SJCRH30 (cell line): ENCODE measurements at regions not wholly inside any gene's neighbourhood (a gene's known extent, or its start where the extent isn't known, plus 50 kb on each side); places are given as distances from the start of the nearest gene placed in this dataset.
A peak's percentile ranks its signal among the peaks of the same experiment; 100 is the strongest.
"Not testable (repeated sequence)": the region's sequence is repeated elsewhere in the genome, so short reads cannot be mapped to it uniquely, and the experiment has no call there.

Experiments
- DNase-seq, 2 experiments: peaks; one replicate each; pipeline ENCODE4 v3.0.0-alpha.2; 2015 to 2020
- H3K27ac ChIP-seq: fragments of 250-450 bp; sonication (Bioruptor Pico); 2 replicates; pipeline ENCODE4 v1.5.1; 2020; ENCODE audit warnings: mild to moderate bottlenecking, moderate library complexity
- H3K27me3 ChIP-seq: fragments of 250-450 bp; sonication (Bioruptor Pico); 2 replicates; pipeline ENCODE4 v1.5.1; 2020; ENCODE audit warnings: mild to moderate bottlenecking, moderate library complexity
- H3K36me3 ChIP-seq: fragments of 250-450 bp; sonication (Bioruptor Pico); 2 replicates; pipeline ENCODE4 v1.5.1; 2020; ENCODE audit warnings: mild to moderate bottlenecking, moderate library complexity
- H3K4me1 ChIP-seq: fragments of 250-450 bp; sonication (Bioruptor Pico); 2 replicates; pipeline ENCODE4 v1.5.1; 2020; ENCODE audit warnings: mild to moderate bottlenecking, moderate library complexity
- H3K4me3 ChIP-seq: fragments of 250-450 bp; sonication (Bioruptor Pico); 2 replicates; pipeline ENCODE4 v1.5.1; 2020; ENCODE audit warnings: mild to moderate bottlenecking, moderate library complexity
- H3K9me3 ChIP-seq: fragments of 250-450 bp; sonication (Bioruptor Pico); replicated peaks from 2 replicates; pipeline ENCODE4 v1.5.1; 2020; ENCODE audit warnings: mild to moderate bottlenecking, moderate library complexity

DNA sequence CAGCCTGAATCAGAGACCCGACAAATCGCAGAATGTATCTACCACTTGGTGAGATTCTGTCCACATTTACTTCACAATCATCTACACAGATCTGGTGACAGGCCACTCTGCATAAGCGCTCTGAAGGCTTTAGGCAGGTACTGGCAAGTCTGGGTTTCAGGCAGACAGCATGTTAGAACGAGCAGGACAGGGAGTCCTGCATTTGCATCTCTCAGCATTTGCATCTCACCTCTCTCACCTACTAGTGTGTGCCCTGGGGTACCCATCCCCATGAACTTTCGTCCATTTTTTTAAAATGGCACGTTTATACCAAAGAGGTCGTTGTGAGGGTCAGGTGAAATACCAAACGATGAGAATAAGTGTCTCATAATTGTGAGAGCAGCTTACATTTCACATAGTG, 108.2 kb downstream of the SPATA31A1 start:
- not testable (repeated sequence) for H3K27ac ChIP-seq, DNase-seq
- H3K4me3 ChIP-seq = peak overlapping the region; percentile 57

DNA sequence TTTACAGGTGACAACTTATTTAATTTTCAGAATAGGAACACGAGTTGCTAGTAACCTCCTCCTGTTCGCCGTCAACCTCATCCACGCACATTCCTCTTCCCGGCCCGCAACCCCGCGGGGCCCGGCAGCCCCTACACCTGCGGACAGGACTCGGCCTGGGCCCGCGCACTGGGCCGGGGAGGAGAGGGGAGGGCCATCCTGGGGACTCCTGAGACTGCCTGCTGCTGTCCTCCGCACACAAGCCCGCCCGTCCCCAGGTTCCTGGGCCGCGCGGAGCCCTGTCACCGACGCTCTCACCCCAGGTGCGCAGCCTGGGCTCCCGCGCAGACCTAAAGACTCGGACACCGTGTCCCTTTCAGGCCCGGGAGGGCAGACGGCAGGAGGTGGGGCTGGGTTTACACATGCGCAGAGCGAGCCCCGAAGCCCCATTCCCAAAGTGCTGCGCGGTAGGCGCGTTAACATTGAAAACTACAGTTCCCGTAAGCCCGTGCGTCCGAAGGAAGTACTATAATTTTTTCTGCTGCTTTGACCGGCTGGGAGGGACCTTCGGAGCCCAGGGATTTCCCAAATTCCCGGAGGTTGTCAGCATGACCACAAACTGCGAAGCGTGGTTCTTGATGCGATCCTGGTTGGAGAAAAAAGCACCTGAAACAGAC, 108.8 kb downstream of the SPATA31A1 start:
- H3K9me3 ChIP-seq, H3K27me3 ChIP-seq, H3K27ac ChIP-seq, H3K4me1 ChIP-seq, H3K36me3 ChIP-seq: not testable (repeated sequence)
- DNase-seq = peak; percentile 81 to 86
- H3K4me3 ChIP-seq = peak overlapping the region; percentile 57

More for the DNA sequence above, 108.2 kb downstream of the SPATA31A1 start:
- not testable (repeated sequence) for H3K4me1 ChIP-seq, H3K27me3 ChIP-seq, H3K9me3 ChIP-seq, H3K36me3 ChIP-seq

DNA sequence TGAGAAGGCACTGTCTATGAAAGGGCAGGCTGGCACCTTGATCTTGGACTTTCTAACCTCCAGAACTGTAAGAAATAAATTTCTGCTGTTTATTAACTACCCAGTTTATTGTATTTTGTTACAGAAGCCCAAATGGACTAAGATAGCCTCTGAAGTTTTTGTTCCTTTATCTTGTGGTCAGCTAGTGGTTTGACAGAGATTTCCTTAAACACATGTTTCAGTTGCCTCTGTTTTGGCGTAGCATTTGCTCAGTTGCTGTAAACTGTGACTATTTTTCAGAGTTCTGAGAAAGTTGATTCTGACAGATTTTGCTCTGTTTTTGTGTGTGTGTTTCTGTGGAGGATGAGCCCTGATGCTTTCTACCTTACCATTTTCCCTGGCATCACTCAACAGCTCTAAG, 119.0 kb downstream of the SPATA31A1 start:
- not testable (repeated sequence) for H3K36me3 ChIP-seq, H3K4me1 ChIP-seq, DNase-seq, H3K4me3 ChIP-seq, H3K27me3 ChIP-seq, H3K9me3 ChIP-seq, H3K27ac ChIP-seq

DNA sequence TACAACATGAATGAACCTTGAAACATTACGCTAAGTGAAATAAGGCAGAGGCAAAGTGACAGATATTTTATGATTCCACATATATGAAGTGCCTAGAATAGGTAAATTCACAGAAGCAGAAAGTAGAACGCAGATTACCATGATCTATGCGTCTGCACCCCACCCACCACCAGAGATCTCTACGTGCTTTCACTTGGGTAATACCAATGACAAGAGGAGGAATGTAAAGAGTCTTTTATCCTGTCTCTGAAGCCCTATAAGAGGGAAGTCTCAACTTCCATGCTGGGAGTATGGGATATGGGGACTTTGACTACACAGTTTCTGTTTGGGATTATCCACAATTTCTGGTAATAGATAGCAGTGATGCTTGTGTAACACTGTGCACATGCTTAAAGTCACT, 127.6 kb downstream of the SPATA31A1 start:
- H3K9me3 ChIP-seq, H3K36me3 ChIP-seq, DNase-seq, H3K27me3 ChIP-seq, H3K27ac ChIP-seq, H3K4me1 ChIP-seq, H3K4me3 ChIP-seq: not testable (repeated sequence)

DNA sequence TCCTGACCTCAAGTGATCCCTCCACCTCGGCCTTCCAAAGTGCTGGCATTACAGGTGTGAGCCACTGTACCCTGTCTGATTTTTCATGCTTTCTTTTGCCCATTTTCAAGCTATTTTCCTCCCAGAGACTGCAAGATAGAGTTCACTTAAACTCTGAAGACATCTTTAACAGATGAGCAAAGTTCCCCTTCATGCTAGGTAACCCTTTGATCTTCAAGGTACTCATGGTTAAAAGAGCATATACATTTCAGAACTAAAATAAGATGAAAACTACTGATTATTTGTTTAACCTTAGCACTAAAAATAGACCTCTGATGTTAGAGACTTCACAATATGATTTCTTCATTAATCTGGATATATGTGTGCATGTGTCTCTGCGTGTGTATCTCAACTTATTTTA, 128.4 kb downstream of the SPATA31A1 start:
- not testable (repeated sequence) for DNase-seq, H3K27me3 ChIP-seq, H3K4me1 ChIP-seq, H3K27ac ChIP-seq, H3K9me3 ChIP-seq, H3K4me3 ChIP-seq, H3K36me3 ChIP-seq

DNA sequence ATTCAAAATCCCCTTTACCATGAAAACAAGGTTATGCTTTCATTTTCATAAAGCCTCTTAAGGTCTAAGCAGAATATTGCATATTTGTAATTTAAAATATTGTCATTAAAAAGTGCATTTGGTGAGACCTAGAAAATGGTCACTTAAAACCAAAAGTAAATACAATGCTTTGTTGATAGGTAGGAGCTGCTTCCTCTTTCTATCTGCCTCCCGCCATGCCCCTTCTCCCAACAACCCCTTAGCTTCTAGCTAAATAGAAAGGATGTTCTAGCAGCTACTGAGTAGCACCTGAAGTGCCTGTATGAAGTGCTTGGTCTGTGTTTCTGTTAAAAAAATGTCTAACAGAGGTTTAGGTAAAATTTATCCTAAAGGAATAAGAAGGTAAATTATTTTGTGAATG, 128.8 kb downstream of the SPATA31A1 start:
- H3K4me3 ChIP-seq, H3K4me1 ChIP-seq, DNase-seq, H3K9me3 ChIP-seq, H3K27me3 ChIP-seq, H3K27ac ChIP-seq, H3K36me3 ChIP-seq: not testable (repeated sequence)

DNA sequence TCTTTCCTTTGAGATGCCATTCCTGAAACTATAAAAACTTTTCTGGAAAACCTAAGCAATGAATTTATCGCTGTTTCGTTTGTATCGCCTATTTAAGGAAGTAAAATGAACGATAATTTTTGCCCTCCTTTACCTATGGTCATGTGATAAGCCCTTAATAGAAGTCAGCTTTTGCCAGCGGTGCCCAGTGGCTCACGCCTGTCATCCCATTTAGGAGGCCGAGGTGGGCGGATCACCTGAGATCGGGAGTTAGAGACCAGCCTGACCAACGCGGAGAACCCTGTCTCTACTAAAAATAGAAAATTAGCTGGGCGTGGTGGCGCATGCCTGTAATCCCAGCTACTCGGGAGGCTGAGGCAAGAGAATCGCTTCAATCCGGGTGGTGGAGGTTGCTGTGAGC, 132.0 kb downstream of the SPATA31A1 start:
- not testable (repeated sequence) for H3K4me3 ChIP-seq, H3K27ac ChIP-seq, H3K27me3 ChIP-seq, H3K9me3 ChIP-seq, DNase-seq, H3K4me1 ChIP-seq, H3K36me3 ChIP-seq

DNA sequence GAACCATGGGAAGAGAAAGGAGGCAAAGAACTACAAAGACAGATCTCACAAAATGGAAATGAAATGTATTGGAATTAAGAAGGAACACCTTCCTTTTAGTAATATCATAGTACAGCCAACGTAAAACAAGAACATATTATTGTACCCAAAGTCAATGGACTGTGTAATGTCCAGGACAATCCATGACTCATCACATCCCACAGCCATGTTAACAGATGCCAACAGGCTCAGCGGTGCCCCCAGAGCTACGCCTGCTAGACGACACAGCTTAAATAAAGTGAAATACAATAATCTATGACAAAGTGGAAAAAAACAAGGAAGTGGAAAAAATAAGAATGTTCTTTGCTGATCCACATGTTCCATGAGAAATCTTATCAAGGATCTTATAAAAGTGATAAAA, 140.8 kb downstream of the SPATA31A1 start:
- H3K36me3 ChIP-seq, H3K27me3 ChIP-seq, H3K4me1 ChIP-seq, H3K9me3 ChIP-seq, H3K27ac ChIP-seq, H3K4me3 ChIP-seq: not testable (repeated sequence)
- DNase-seq = peak in 1 of 2 experiments; percentile 2

DNA sequence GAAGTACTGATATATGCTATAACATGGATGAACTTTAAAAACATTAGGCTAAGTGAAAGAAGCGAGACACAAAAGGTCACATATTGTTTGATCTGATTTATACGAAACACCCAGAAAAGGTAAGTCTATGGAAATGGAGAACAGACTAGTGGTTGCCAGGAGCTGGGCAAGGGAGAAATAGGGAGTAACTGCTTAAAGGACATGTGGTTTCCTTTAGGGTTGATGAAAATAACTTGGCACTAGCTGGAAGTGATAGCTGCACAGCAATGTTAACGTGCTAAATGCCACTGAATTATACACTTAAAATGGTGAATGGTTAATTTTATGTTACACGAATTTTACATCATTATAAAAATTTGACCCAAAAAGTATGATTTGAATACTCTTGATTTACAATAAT, 147.7 kb downstream of the SPATA31A1 start:
- H3K27ac ChIP-seq, H3K4me1 ChIP-seq, H3K36me3 ChIP-seq, DNase-seq, H3K27me3 ChIP-seq, H3K9me3 ChIP-seq, H3K4me3 ChIP-seq: not testable (repeated sequence)

DNA sequence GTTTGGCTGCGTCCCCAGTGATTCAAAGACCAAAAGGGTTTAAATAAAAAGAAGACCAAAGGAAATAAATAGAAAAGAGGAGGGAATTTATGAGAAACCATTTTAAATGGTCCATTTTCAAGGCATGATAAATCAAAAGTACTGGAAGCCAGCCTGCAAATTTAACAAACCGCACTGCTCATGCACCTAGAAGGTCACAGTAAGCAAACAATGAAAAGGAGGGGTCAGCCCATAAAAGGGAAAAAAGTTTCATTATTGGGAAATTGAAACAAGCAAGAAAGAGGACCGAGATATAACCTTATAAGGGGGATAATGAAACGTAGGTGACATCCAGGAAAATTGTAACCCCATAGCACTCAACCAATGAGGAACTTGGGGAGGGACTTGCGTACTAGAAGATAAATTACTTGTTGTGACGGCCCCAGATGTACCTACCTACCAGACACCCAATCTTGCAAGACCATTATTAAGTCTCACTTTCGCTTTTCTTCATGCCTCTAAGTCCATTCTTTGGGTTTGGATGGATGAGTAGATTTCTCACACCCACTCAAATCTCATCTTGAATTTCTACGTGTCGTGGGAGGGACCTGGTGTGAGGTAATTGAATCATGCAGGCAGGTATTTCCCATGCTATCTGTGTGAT, 172.0 kb downstream of the SPATA31A1 start:
- H3K27me3 ChIP-seq, H3K4me1 ChIP-seq, H3K4me3 ChIP-seq, H3K27ac ChIP-seq, H3K36me3 ChIP-seq, H3K9me3 ChIP-seq, DNase-seq: not testable (repeated sequence)

DNA sequence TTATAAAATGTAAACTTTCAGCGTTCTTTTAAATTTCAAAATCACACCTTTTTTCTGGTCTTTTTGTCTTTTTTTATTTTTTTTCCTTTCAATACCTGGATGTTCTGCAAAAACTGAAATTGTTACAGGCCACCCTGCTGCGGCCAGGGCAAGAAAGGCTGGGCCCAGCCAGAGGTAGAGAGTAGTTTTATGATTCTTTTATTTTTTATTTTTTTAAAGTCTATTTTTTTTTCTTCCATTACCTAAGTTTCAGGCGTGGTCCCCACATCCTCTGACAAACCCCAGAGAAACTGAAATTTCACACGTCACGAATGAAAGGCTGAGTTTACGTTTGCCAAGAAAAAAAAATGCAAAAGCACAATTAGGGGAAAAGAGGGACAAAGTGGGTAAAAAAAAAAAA, 177.1 kb downstream of the SPATA31A1 start:
- not testable (repeated sequence) for H3K4me3 ChIP-seq, H3K9me3 ChIP-seq, H3K36me3 ChIP-seq, DNase-seq, H3K4me1 ChIP-seq, H3K27ac ChIP-seq, H3K27me3 ChIP-seq

DNA sequence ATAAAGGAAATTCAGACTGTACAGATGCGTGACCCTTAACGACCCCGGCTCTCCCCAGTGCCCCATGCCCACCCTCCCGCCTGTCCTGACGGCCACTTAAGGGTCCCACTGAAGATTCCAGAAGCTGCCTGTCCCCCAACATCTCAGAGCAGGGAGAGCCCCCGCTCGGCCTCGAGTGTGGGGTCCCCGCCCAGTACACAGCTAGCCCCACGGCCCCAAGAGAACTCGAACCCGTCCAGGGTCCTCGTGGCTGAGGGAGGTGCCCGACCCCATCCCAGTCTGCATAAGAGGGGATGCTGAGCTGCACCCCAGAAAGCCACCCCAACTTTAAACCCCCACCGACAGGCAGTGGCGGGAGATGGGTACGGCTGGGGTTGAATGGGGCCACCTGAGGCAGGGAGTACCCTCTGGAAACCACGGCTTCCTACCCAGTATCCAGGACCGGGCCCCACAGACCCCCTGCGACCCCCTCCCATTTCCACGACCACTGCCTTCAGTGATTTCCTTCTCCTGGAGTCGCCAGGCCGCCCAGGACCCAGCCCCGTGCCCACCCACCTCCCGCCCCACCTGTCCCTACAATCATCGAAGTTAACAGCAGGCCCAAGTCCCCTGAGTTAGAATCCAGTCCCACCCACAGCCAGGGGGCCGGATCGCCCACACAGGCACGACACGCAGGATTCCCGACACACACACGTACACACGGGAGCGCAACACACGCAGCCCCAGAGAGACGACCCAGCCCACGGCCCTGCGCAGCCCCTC, 177.7 kb downstream of the SPATA31A1 start:
- not testable (repeated sequence) for H3K27ac ChIP-seq, H3K9me3 ChIP-seq, H3K27me3 ChIP-seq

DNA sequence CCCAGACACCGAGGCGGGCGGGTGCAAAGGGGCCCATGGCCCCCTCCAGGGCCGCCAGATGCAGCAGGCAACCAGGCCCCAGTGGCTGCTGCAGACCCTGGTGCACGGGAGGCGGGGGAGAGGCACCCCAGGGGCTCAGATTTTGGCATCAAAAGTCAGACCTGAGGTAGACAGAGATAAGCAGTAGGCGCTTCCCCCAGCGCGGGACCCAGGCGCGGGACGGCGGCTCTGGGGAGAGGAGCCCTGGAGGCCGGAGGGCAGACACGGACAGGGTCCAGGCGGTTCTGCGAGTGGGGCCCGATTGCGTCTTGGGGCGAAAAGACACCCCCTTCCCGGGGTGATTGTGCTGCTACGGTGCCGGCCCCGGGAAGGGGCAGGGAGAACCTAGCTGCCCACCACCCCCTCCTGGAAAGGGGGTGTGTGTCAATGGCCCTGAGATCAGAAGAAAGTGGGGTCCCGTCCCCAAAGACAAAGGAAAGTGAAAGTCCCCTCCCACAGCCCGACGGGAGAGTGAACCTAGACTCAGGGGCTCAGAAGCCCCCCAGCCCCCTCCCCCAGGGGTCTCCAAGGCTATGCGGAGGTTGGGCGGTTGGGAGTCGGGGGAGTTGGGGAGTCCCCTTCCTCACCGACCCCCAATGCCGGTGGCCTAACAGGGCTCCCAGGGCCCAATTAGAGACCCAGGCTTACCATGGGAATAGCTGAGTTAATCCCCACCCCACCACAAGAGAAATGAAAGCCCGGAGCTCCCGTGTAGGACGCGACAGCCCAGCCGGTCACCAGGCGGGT, 178.5 kb downstream of the SPATA31A1 start:
- not testable (repeated sequence) for H3K36me3 ChIP-seq, H3K27me3 ChIP-seq, H3K9me3 ChIP-seq, DNase-seq, H3K4me3 ChIP-seq, H3K4me1 ChIP-seq, H3K27ac ChIP-seq

More for the DNA sequence above, 177.7 kb downstream of the SPATA31A1 start:
- not testable (repeated sequence) for DNase-seq, H3K36me3 ChIP-seq, H3K4me1 ChIP-seq, H3K4me3 ChIP-seq

DNA sequence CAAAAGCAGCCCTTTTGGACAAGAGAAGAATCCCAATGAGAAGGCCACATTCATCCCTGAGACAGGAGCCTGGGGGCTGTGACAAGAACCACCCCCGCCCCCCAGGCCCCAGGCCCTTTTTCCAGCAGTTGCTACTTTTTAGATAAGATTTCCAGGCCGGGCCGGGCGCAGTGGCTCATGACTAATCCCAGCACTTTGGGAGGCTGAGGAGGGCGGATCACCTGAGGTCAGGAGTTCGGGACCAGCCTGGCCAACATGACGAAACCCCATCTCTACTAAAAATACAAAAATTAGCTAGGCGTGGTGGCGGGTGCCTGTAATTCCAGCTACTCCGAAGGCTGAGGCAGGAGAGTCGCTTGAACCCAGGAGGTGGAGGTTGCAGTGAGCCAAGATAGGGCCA, 179.4 kb downstream of the SPATA31A1 start:
- not testable (repeated sequence) for H3K27me3 ChIP-seq, DNase-seq

DNA sequence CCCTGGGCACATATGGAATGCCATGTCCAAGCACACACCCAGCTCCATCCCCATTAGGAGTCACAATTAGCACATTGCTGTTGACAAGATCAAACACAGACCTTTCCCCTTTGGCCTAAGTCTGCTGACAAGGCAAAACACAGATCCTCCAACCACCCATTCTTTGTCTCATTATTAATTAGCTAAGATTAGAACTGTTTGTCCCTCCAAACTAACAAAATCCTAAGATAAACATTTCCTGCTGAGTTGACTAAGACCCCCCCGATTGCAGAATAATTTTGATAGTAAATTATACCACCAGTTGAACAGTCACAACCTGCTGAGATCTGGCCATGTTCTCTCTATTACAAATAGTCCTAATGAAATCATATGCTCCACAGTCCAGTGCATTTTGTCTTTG, 186.7 kb downstream of the SPATA31A1 start:
- H3K9me3 ChIP-seq = not testable (repeated sequence)

More for the DNA sequence above, 179.4 kb downstream of the SPATA31A1 start:
- H3K27ac ChIP-seq, H3K36me3 ChIP-seq, H3K9me3 ChIP-seq, H3K4me1 ChIP-seq, H3K4me3 ChIP-seq: not testable (repeated sequence)

More for the DNA sequence above, 186.7 kb downstream of the SPATA31A1 start:
- not testable (repeated sequence) for H3K27ac ChIP-seq, DNase-seq, H3K4me3 ChIP-seq, H3K27me3 ChIP-seq, H3K4me1 ChIP-seq, H3K36me3 ChIP-seq
